ENCODE measurements at regions not wholly inside any gene's neighbourhood (a gene's known extent, or its start where the extent isn't known, plus 50 kb on each side); places are given as distances from the start of the nearest gene placed in this dataset.

DNA sequence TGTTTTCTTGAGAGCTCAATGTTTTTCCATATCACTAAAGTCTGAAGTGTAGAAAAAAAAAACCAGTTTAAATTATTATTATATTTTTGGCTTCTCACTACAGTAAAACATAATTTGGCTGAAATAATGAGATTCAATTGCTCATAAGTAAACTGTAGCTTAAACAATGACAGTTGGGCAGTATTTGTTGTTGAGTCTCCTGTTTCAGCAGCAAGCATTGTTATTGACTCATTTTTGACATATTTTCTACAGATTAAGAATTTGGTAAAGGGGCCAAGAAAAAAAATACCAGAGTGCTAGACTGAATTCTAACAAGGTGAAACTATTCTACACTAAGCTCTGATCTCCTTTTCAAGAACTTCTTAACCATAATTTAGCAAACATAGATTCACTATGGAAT is 2070.4 kb upstream of the CELF4 start:
- CTCF ChIA-PET = no interaction called here
- intact Hi-C loops (cut with micrococcal nuclease; ENCODE audit: unreplicated experiment) = no loop called here
- no TSS peak for BruUV-seq (replicated peaks)
- Mint-ChIP-seq H3K4me3 (ENCODE audit: unreplicated experiment) (no peak overlapping the region), H3K27me3 (ENCODE audit: insufficient read depth, unreplicated experiment) (no peaks in the 10 kb centered on the region), H3K9me3 (ENCODE audit: unreplicated experiment) (no peaks in the 10 kb centered on the region), H3K4me1 (ENCODE audit: low read depth, unreplicated experiment) (no peaks in the 10 kb centered on the region), H3K27ac (ENCODE audit: unreplicated experiment) (no peak overlapping the region), H3K36me3 (ENCODE audit: insufficient read depth, unreplicated experiment) (no peaks in the 10 kb centered on the region)
- Histone ChIP-seq H3K9me3 (no peaks in the 10 kb centered on the region), H3K4me3 (ENCODE audit: low read depth, low read length) (no peak overlapping the region), H3K27me3 (replicated peaks; ENCODE audit: control insufficient read depth, insufficient read depth, low read length) (no peaks in the 10 kb centered on the region), H3K36me3 (ENCODE audit: control insufficient read depth, insufficient read depth, low read length) (no peaks in the 10 kb centered on the region), H3K4me1 (no peaks in the 10 kb centered on the region)
- TF ChIP-seq, protein P1, sequence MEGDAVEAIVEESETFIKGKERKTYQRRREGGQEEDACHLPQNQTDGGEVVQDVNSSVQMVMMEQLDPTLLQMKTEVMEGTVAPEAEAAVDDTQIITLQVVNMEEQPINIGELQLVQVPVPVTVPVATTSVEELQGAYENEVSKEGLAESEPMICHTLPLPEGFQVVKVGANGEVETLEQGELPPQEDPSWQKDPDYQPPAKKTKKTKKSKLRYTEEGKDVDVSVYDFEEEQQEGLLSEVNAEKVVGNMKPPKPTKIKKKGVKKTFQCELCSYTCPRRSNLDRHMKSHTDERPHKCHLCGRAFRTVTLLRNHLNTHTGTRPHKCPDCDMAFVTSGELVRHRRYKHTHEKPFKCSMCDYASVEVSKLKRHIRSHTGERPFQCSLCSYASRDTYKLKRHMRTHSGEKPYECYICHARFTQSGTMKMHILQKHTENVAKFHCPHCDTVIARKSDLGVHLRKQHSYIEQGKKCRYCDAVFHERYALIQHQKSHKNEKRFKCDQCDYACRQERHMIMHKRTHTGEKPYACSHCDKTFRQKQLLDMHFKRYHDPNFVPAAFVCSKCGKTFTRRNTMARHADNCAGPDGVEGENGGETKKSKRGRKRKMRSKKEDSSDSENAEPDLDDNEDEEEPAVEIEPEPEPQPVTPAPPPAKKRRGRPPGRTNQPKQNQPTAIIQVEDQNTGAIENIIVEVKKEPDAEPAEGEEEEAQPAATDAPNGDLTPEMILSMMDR (IDR thresholded peaks at IDR 0.05; ENCODE audit: insufficient read depth in 1 of 2, low read depth in 1 of 2, low read length in 1 of 2, severe bottlenecking in 1 of 2, unreplicated experiment in 1 of 2) = no peak
- POLR2A ChIA-PET = no interaction called here
- no peak for DNase-seq

DNA sequence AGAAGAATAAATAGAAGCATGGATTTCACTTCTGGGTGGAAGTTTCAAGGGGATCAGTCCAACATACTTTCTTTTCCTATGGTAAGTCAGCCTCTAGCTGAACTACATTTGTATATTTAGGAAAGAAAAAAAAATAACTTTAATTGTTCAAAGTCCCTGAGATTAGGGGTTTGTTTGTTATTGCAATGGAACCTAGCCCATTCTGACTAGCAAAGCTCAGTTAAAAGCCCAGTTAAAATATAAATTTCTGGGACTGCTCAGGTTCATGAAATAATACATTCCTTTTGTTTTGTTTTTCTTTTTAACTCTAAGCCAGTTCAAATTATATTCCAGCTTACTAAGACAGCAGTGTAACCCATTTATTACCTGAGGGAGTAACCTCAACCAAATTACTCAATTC is 2069.6 kb upstream of the CELF4 start:
- H3K4me1 ChIP-seq = no peaks in the 10 kb centered on the region
- Mint-ChIP-seq H3K36me3 (ENCODE audit: insufficient read depth, unreplicated experiment) (no peaks in the 10 kb centered on the region), H3K27me3 (ENCODE audit: insufficient read depth, unreplicated experiment) (no peaks in the 10 kb centered on the region), H3K9me3 (ENCODE audit: unreplicated experiment) (no peaks in the 10 kb centered on the region), H3K27ac (ENCODE audit: unreplicated experiment) (no peak overlapping the region), H3K4me3 (ENCODE audit: unreplicated experiment) (no peak overlapping the region), H3K4me1 (ENCODE audit: low read depth, unreplicated experiment) (no peaks in the 10 kb centered on the region)
- TF ChIP-seq, protein P1 (IDR thresholded peaks at IDR 0.05; ENCODE audit: insufficient read depth in 1 of 2, low read depth in 1 of 2, low read length in 1 of 2, severe bottlenecking in 1 of 2, unreplicated experiment in 1 of 2) = no peak
- ChIA-PET CTCF (no interaction called here), POLR2A (no interaction called here)
- no peaks in the 10 kb centered on the region for H3K36me3 ChIP-seq (ENCODE audit: control insufficient read depth, insufficient read depth, low read length)
- no TSS peak for BruUV-seq (replicated peaks)
- no peak overlapping the region for H3K4me3 ChIP-seq (ENCODE audit: low read depth, low read length)
- no peaks in the 10 kb centered on the region for H3K9me3 ChIP-seq
- no peaks in the 10 kb centered on the region for H3K27me3 ChIP-seq (replicated peaks; ENCODE audit: control insufficient read depth, insufficient read depth, low read length)
- no peak for DNase-seq
- intact Hi-C loops (cut with micrococcal nuclease; ENCODE audit: unreplicated experiment) = no loop called here

DNA sequence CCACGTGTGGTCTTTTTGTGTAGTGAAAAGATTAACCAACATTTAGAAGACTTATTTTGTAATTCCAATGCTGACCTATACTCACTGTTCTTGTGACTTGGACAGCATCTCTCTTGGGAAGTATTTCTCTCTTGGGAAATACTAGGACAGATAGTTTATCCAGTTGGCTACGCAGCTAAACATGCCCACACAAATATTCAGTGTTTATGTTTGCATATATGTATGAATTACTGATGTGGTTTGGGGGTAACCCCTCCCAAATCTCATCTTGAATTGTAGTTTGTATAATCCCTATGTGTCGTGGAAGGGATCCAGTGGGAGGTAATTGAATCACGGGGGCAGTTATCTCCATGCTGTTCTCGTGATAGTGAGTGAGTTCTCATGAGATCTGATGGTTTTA is 2062.3 kb upstream of the CELF4 start:
- CTCF ChIA-PET = no interaction called here
- intact Hi-C loops (cut with micrococcal nuclease; ENCODE audit: unreplicated experiment) = no loop called here
- POLR2A ChIA-PET = no interaction called here
- H3K36me3 Mint-ChIP-seq (ENCODE audit: insufficient read depth, unreplicated experiment) = no peaks in the 10 kb centered on the region
- Histone ChIP-seq H3K36me3 (ENCODE audit: control insufficient read depth, insufficient read depth, low read length) (no peaks in the 10 kb centered on the region), H3K27me3 (replicated peaks; ENCODE audit: control insufficient read depth, insufficient read depth, low read length) (no peaks in the 10 kb centered on the region), H3K9me3 (no peaks in the 10 kb centered on the region), H3K4me3 (ENCODE audit: low read depth, low read length) (no peak overlapping the region), H3K4me1 (no peaks in the 10 kb centered on the region)
- no TSS peak for BruUV-seq (replicated peaks)
- no peaks in the 10 kb centered on the region for H3K27me3 Mint-ChIP-seq (ENCODE audit: insufficient read depth, unreplicated experiment)
- H3K4me3 Mint-ChIP-seq (ENCODE audit: unreplicated experiment) = no peak overlapping the region
- no peaks in the 10 kb centered on the region for H3K9me3 Mint-ChIP-seq (ENCODE audit: unreplicated experiment)
- TF ChIP-seq, protein P1 (IDR thresholded peaks at IDR 0.05; ENCODE audit: insufficient read depth in 1 of 2, low read depth in 1 of 2, low read length in 1 of 2, severe bottlenecking in 1 of 2, unreplicated experiment in 1 of 2) = no peak
- H3K4me1 Mint-ChIP-seq (ENCODE audit: low read depth, unreplicated experiment) = peaks cover 7% of the 10 kb centered on the region
- no peak overlapping the region for H3K27ac Mint-ChIP-seq (ENCODE audit: unreplicated experiment)
- no peak for DNase-seq

All from Caco-2 (cell line).